CD14-positive monocyte (primary cell): ENCODE measurements at regions not wholly inside any gene's neighbourhood (a gene's known extent, or its start where the extent isn't known, plus 50 kb on each side); places are given as distances from the start of the nearest gene placed in this dataset.

Source experiments
- DNase-seq, 3 donors: peaks; one replicate each; pipeline ENCODE4 v3.0.0-alpha.2; 2011 to 2022
- H2AFZ ChIP-seq: 2 replicates; pipeline ENCODE4 v1.6.0; 2012; ENCODE audit warnings: mild to moderate bottlenecking, low read depth, low read length, inconsistent platforms; ENCODE audit not compliant: insufficient read depth, poor library complexity, severe bottlenecking
- H3K27ac ChIP-seq, 2 donors: 1 replicate in 1 of 2; 2 replicates in 1 of 2; pipeline ENCODE4 v1.5.1; 2012 to 2013; ENCODE audit warnings: low read length in 2 of 2, control low read depth in 1 of 2, inconsistent platforms in 1 of 2, low read depth in 1 of 2, mild to moderate bottlenecking in 1 of 2
- H3K27me3 ChIP-seq, 2 donors: one replicate each; pipeline versions ENCODE4 v1.6.0 to v1.6.1; 2011 to 2013; ENCODE audit warnings: low read length in 2 of 2; ENCODE audit not compliant: control insufficient read depth in 2 of 2, insufficient read depth in 2 of 2
- H3K36me3 ChIP-seq, 2 donors: replicated peaks in 1 of 2; 1 replicate in 1 of 2; 2 replicates in 1 of 2; pipeline versions ENCODE4 v1.5.1 to v1.6.1; 2012 to 2013; ENCODE audit warnings: low read length in 2 of 2, control low read depth in 1 of 2, inconsistent platforms in 1 of 2, mild to moderate bottlenecking in 1 of 2; ENCODE audit not compliant: insufficient read depth in 2 of 2, control insufficient read depth in 1 of 2
- H3K4me1 ChIP-seq, 2 donors: 1 replicate in 1 of 2; 2 replicates in 1 of 2; pipeline versions ENCODE4 v1.5.1 to v1.6.1; 2012 to 2013; ENCODE audit warnings: low read length in 2 of 2, control low read depth in 1 of 2, inconsistent platforms in 1 of 2, mild to moderate bottlenecking in 1 of 2, moderate library complexity in 1 of 2; ENCODE audit not compliant: insufficient read depth in 2 of 2, control insufficient read depth in 1 of 2
- H3K4me2 ChIP-seq: replicated peaks from 2 replicates; pipeline ENCODE3; 2012; ENCODE audit warnings: low read length, moderate library complexity, mild to moderate bottlenecking; ENCODE audit not compliant: poor library complexity, severe bottlenecking; ENCODE audit errors: extremely low read depth
- H3K4me3 ChIP-seq, 3 experiments: fragments of 200-600 bp in 1 of 3; sonication (generic) in 1 of 3; replicated peaks in 1 of 3; 1 replicate in 2 of 3; 2 replicates in 1 of 3; pipeline ENCODE4 v1.5.1; 2011 to 2013; ENCODE audit warnings: low read length in 3 of 3, mild to moderate bottlenecking in 3 of 3, control low read depth in 2 of 3, low read depth in 2 of 3, inconsistent platforms in 1 of 3, moderate library complexity in 1 of 3
- H3K79me2 ChIP-seq: 2 replicates; pipeline ENCODE4 v1.6.0; 2012; ENCODE audit warnings: mild to moderate bottlenecking, control low read depth, inconsistent platforms, low read length, moderate library complexity; ENCODE audit not compliant: insufficient read depth
- H3K9ac ChIP-seq: 2 replicates; pipeline ENCODE4 v1.6.0; 2017; ENCODE audit warnings: low read length, mild to moderate bottlenecking; ENCODE audit not compliant: insufficient read depth, poor library complexity, severe bottlenecking
- H3K9me3 ChIP-seq, 2 donors: replicated peaks in 1 of 2; 1 replicate in 1 of 2; 2 replicates in 1 of 2; pipeline versions ENCODE4 v1.5.1 to v1.6.1; 2012 to 2013; ENCODE audit warnings: low read length in 2 of 2, control low read depth in 1 of 2; ENCODE audit not compliant: control insufficient read depth in 1 of 2, insufficient read depth in 1 of 2
- H4K20me1 ChIP-seq: 2 replicates; pipeline ENCODE4 v1.6.0; 2012; ENCODE audit warnings: mild to moderate bottlenecking, low read length, control low read depth, moderate library complexity; ENCODE audit not compliant: insufficient read depth
- H3K27ac Mint-ChIP-seq, 7 donors: one replicate each; pipeline ENCODE4 v1.8.0; 2020; ENCODE audit warnings: mild to moderate bottlenecking in 7 of 7, mixed read lengths in 7 of 7, moderate library complexity in 6 of 7, inconsistent platforms in 2 of 7
- H3K27me3 Mint-ChIP-seq, 3 donors: one replicate each; pipeline ENCODE4 v1.8.0; 2021 to 2022; ENCODE audit warnings: low read depth in 3 of 3, mild to moderate bottlenecking in 3 of 3, mixed read lengths in 3 of 3, moderate library complexity in 3 of 3, inconsistent platforms in 1 of 3
- H3K36me3 Mint-ChIP-seq, 2 donors: one replicate each; pipeline ENCODE4 v1.8.0; 2020; ENCODE audit warnings: mixed read lengths in 2 of 2, inconsistent platforms in 1 of 2, mild to moderate bottlenecking in 1 of 2
- H3K4me1 Mint-ChIP-seq: one replicate; pipeline ENCODE4 v1.8.0; 2020; ENCODE audit warnings: mild to moderate bottlenecking, mixed read lengths
- H3K4me3 Mint-ChIP-seq, 2 donors: one replicate each; pipeline ENCODE4 v1.8.0; 2020; ENCODE audit warnings: mild to moderate bottlenecking in 2 of 2, mixed read lengths in 2 of 2, moderate library complexity in 1 of 2
- H3K9me3 Mint-ChIP-seq, 7 donors: one replicate each; pipeline ENCODE4 v1.8.0; 2020 to 2022; ENCODE audit warnings: mixed read lengths in 7 of 7, mild to moderate bottlenecking in 6 of 7, moderate library complexity in 6 of 7, inconsistent platforms in 2 of 7
- CTCF ChIP-seq: fragments of 200-600 bp; IDR thresholded peaks from one replicate; pipeline ENCODE4 v1.8.0; 2022; ENCODE audit warnings: antibody characterized with exemption, mild to moderate bottlenecking
- WGBS: methylation state at CpG from one replicate; pipeline ENCODE4 v1.1.5; 2013; ENCODE audit warnings: missing lambda C conversion rate; ENCODE audit not compliant: insufficient coverage; 5-methylcytosine and 5-hydroxymethylcytosine counted together
- intact Hi-C, 2 donors: fragments of 100-400 bp; cut with micrococcal nuclease; formaldehyde crosslinking; loops; one replicate each; pipeline versions ENCODE4 v1.15.0 to v1.15.1; 2023

- Histone ChIP-seq H3K4me2 (no peak overlapping the region), H3K9ac (no peak overlapping the region), H3K27me3 (no peaks in the 10 kb centered on the region), H3K4me3 (no peak overlapping the region), H2AFZ (no peak overlapping the region), H3K79me2 (no peaks in the 10 kb centered on the region), H4K20me1 (no peaks in the 10 kb centered on the region), H3K4me1 (no peaks in the 10 kb centered on the region), H3K27ac (no peak overlapping the region), H3K9me3 (peaks cover 23 to 26% of the 10 kb centered on the region in 2 donors), H3K36me3 (no peaks in the 10 kb centered on the region)
- no peak for TF ChIP-seq CTCF
- intact Hi-C loops, result no loop called here
- no peak for DNase-seq
- 96% methylated on average over 2 of the region's 5 CpGs for WGBS
- Mint-ChIP-seq H3K4me1 (no peaks in the 10 kb centered on the region), H3K36me3 (no peaks in the 10 kb centered on the region), H3K27me3 (peaks cover 0 to 5% (median 3%) of the 10 kb centered on the region in 3 donors), H3K9me3 (peaks cover 9 to 30% (median 21%) of the 10 kb centered on the region in 7 donors), H3K27ac (no peak overlapping the region), H3K4me3 (no peak overlapping the region)
Measured at GRCh38 chr7:156334636-156335035, 305.9 kb upstream of the RNF32 start.

- Histone ChIP-seq H3K4me2 (no peak overlapping the region), H2AFZ (no peak overlapping the region), H3K4me3 (no peak overlapping the region), H3K9me3 (peaks cover 23 to 30% of the 10 kb centered on the region in 2 donors), H3K9ac (no peak overlapping the region), H3K4me1 (no peaks in the 10 kb centered on the region), H3K27ac (no peak overlapping the region), H3K36me3 (no peaks in the 10 kb centered on the region), H3K79me2 (no peaks in the 10 kb centered on the region), H3K27me3 (no peaks in the 10 kb centered on the region), H4K20me1 (no peaks in the 10 kb centered on the region)
- Mint-ChIP-seq H3K27me3 (peaks cover 1 to 3% (median 2%) of the 10 kb centered on the region in 3 donors), H3K36me3 (no peaks in the 10 kb centered on the region), H3K4me3 (no peak overlapping the region), H3K27ac (no peak overlapping the region), H3K4me1 (no peaks in the 10 kb centered on the region), H3K9me3 (peaks cover 9 to 34% (median 20%) of the 10 kb centered on the region in 7 donors)
- intact Hi-C loops, result no loop called here
- no peak for TF ChIP-seq CTCF
- no peak for DNase-seq
- no CpG with 5 or more reads among the region's 4 CpGs for WGBS
Measured at GRCh38 chr7:156327916-156328315, 312.7 kb upstream of the RNF32 start.
